Omental fat pad (tissue), 3 donors: ENCODE measurements at regions not wholly inside any gene's neighbourhood (a gene's known extent, or its start where the extent isn't known, plus 50 kb on each side); places are given as distances from the start of the nearest gene placed in this dataset.
"Not testable (repeated sequence)": the region's sequence is repeated elsewhere in the genome, so short reads cannot be mapped to it uniquely, and the experiment has no call there.

ENCODE experiments used
- ATAC-seq: fragments of 150-250 bp; one replicate; pipeline ENCODE4 v1.9.1; 2016; ENCODE audit warnings: mild to moderate bottlenecking, moderate library complexity; ENCODE audit not compliant: low FRiP score
- DNase-seq: peaks from one replicate; pipeline ENCODE4 v3.0.0-alpha.2; 2019; ENCODE audit warnings: low spot score
- CTCF ChIP-seq, 3 donors: fragments of 450-650 bp; IDR thresholded peaks; one replicate each; pipeline ENCODE4 v1.5.1; 2016 to 2017; ENCODE audit warnings: antibody characterized with exemption in 3 of 3, mild to moderate bottlenecking in 3 of 3, moderate library complexity in 2 of 3

- DNase-seq (no peak), ATAC-seq (no peak)
- TF ChIP-seq CTCF (IDR thresholded peaks at IDR 0.05), result no peak
Observed at GRCh38 chr2:116804901-116805300, 1009.6 kb upstream of the DDX18 start.

- DNase-seq, ATAC-seq: not testable (repeated sequence)
Observed at GRCh38 chr2:116806505-116806904, 1008.0 kb upstream of the DDX18 start.

GRCh38 chr2:116809109-116809508, 1005.4 kb upstream of the DDX18 start:
- ATAC-seq (no peak), DNase-seq (no peak)

GRCh38 chr2:116810071-116810470, 1004.4 kb upstream of the DDX18 start:
- no peak for ATAC-seq
- no peak for TF ChIP-seq CTCF (IDR thresholded peaks at IDR 0.05)
- no peak for DNase-seq

More at GRCh38 chr2:116809109-116809508, 1005.4 kb upstream of the DDX18 start:
- no peak for TF ChIP-seq CTCF (IDR thresholded peaks at IDR 0.05)

- TF ChIP-seq CTCF (IDR thresholded peaks at IDR 0.05), result no peak
- no peak for ATAC-seq
- DNase-seq, result no peak
Observed at GRCh38 chr2:116810645-116811044, 1003.8 kb upstream of the DDX18 start.

- no peak for TF ChIP-seq CTCF (IDR thresholded peaks at IDR 0.05)
- no peak for ATAC-seq
Observed at GRCh38 chr2:116819355-116819754, 995.1 kb upstream of the DDX18 start.

GRCh38 chr2:116820986-116821385, 993.5 kb upstream of the DDX18 start:
- no peak for TF ChIP-seq CTCF (IDR thresholded peaks at IDR 0.05)
- no peak for ATAC-seq
- DNase-seq, result no peak

More at GRCh38 chr2:116819355-116819754, 995.1 kb upstream of the DDX18 start:
- no peak for DNase-seq

GRCh38 chr2:116829543-116829942, 984.9 kb upstream of the DDX18 start:
- not testable (repeated sequence) for ATAC-seq, DNase-seq
